IPS-18a (cell line): ENCODE measurements at regions not wholly inside any gene's neighbourhood (a gene's known extent, or its start where the extent isn't known, plus 50 kb on each side); places are given as distances from the start of the nearest gene placed in this dataset.
"Not testable (repeated sequence)": the region's sequence is repeated elsewhere in the genome, so short reads cannot be mapped to it uniquely, and the experiment has no call there.

Experiments used
- H3K27ac ChIP-seq: one replicate; pipeline ENCODE4 v1.5.1; 2013; ENCODE audit warnings: low read length
- H3K27me3 ChIP-seq: one replicate; pipeline ENCODE4 v1.6.1; 2013; ENCODE audit warnings: mild to moderate bottlenecking, low read length; ENCODE audit not compliant: control insufficient read depth, insufficient read depth
- H3K36me3 ChIP-seq: one replicate; pipeline ENCODE4 v1.6.1; 2013; ENCODE audit warnings: low read depth, low read length; ENCODE audit not compliant: control insufficient read depth
- H3K4me1 ChIP-seq: one replicate; pipeline ENCODE4 v1.6.1; 2013; ENCODE audit warnings: low read depth, low read length; ENCODE audit not compliant: control insufficient read depth
- H3K4me3 ChIP-seq: one replicate; pipeline ENCODE4 v1.5.1; 2013; ENCODE audit warnings: low read length
- H3K9ac ChIP-seq: one replicate; pipeline ENCODE4 v1.6.1; 2013; ENCODE audit warnings: mild to moderate bottlenecking, low read length, moderate library complexity
- H3K9me3 ChIP-seq: one replicate; pipeline ENCODE4 v1.6.1; 2013; ENCODE audit warnings: low read depth, low read length; ENCODE audit not compliant: control insufficient read depth

GRCh38 chr6:126206504-126207246 is 133.2 kb upstream of the CENPW start:
- no peaks in the 10 kb centered on the region for H3K4me1 ChIP-seq

GRCh38 chr6:126210398-126211075 is 129.4 kb upstream of the CENPW start:
- H3K4me1 ChIP-seq, result no peaks in the 10 kb centered on the region
- H3K4me3 ChIP-seq, result no peak overlapping the region

More at GRCh38 chr6:126206504-126207246, 133.2 kb upstream of the CENPW start:
- H3K27ac ChIP-seq, result no peak overlapping the region
- no peak overlapping the region for H3K4me3 ChIP-seq
- H3K9ac ChIP-seq, result no peak overlapping the region
- H3K9me3 ChIP-seq, result no peaks in the 10 kb centered on the region
- H3K27me3 ChIP-seq, result no peaks in the 10 kb centered on the region
- H3K36me3 ChIP-seq, result no peaks in the 10 kb centered on the region

GRCh38 chr6:126217497-126217896 is 122.4 kb upstream of the CENPW start:
- H3K4me1 ChIP-seq, result peaks cover 5% of the 10 kb centered on the region

More at GRCh38 chr6:126210398-126211075, 129.4 kb upstream of the CENPW start:
- no peak overlapping the region for H3K27ac ChIP-seq
- H3K9me3 ChIP-seq, result no peaks in the 10 kb centered on the region
- H3K36me3 ChIP-seq, result no peaks in the 10 kb centered on the region
- H3K9ac ChIP-seq, result no peak overlapping the region
- H3K27me3 ChIP-seq, result no peaks in the 10 kb centered on the region

GRCh38 chr6:126220901-126221300 is 119.0 kb upstream of the CENPW start:
- H3K4me1 ChIP-seq, H3K36me3 ChIP-seq, H3K27me3 ChIP-seq, H3K9me3 ChIP-seq, H3K4me3 ChIP-seq, H3K27ac ChIP-seq, H3K9ac ChIP-seq: not testable (repeated sequence)

More at GRCh38 chr6:126217497-126217896, 122.4 kb upstream of the CENPW start:
- no peak overlapping the region for H3K9ac ChIP-seq
- H3K4me3 ChIP-seq, result no peak overlapping the region
- H3K27ac ChIP-seq, result no peak overlapping the region
- no peaks in the 10 kb centered on the region for H3K9me3 ChIP-seq
- H3K27me3 ChIP-seq, result no peaks in the 10 kb centered on the region
- no peaks in the 10 kb centered on the region for H3K36me3 ChIP-seq

- H3K27ac ChIP-seq, result no peak overlapping the region
- H3K9ac ChIP-seq, result no peak overlapping the region
- no peaks in the 10 kb centered on the region for H3K9me3 ChIP-seq
- H3K27me3 ChIP-seq, result no peaks in the 10 kb centered on the region
- no peaks in the 10 kb centered on the region for H3K36me3 ChIP-seq
- H3K4me1 ChIP-seq, result no peaks in the 10 kb centered on the region
- H3K4me3 ChIP-seq, result no peak overlapping the region
Measured at GRCh38 chr6:126227833-126228702, 111.8 kb upstream of the CENPW start.

GRCh38 chr6:126232671-126233070 is 107.2 kb upstream of the CENPW start:
- Histone ChIP-seq H3K4me3 (no peak overlapping the region), H3K27ac (no peak overlapping the region), H3K27me3 (no peaks in the 10 kb centered on the region), H3K4me1 (no peaks in the 10 kb centered on the region), H3K36me3 (no peaks in the 10 kb centered on the region), H3K9me3 (no peaks in the 10 kb centered on the region), H3K9ac (no peak overlapping the region)

GRCh38 chr6:126233192-126233591 is 106.7 kb upstream of the CENPW start:
- Histone ChIP-seq H3K4me3 (no peak overlapping the region), H3K9ac (no peak overlapping the region), H3K27ac (no peak overlapping the region), H3K4me1 (no peaks in the 10 kb centered on the region), H3K27me3 (no peaks in the 10 kb centered on the region), H3K36me3 (no peaks in the 10 kb centered on the region), H3K9me3 (no peaks in the 10 kb centered on the region)

GRCh38 chr6:126235363-126235762 is 104.6 kb upstream of the CENPW start:
- Histone ChIP-seq H3K9me3 (no peaks in the 10 kb centered on the region), H3K9ac (no peak overlapping the region), H3K4me1 (no peaks in the 10 kb centered on the region), H3K4me3 (no peak overlapping the region), H3K36me3 (no peaks in the 10 kb centered on the region), H3K27ac (no peak overlapping the region), H3K27me3 (no peaks in the 10 kb centered on the region)

GRCh38 chr6:126245077-126245476 is 94.8 kb upstream of the CENPW start:
- Histone ChIP-seq H3K4me1 (no peaks in the 10 kb centered on the region), H3K36me3 (no peaks in the 10 kb centered on the region), H3K27ac (no peak overlapping the region), H3K9ac (no peak overlapping the region), H3K4me3 (no peak overlapping the region), H3K9me3 (no peaks in the 10 kb centered on the region), H3K27me3 (no peaks in the 10 kb centered on the region)

GRCh38 chr6:126252154-126252553 is 87.8 kb upstream of the CENPW start:
- Histone ChIP-seq H3K9me3 (no peaks in the 10 kb centered on the region), H3K9ac (no peak overlapping the region), H3K4me3 (no peak overlapping the region), H3K27ac (no peak overlapping the region), H3K36me3 (no peaks in the 10 kb centered on the region), H3K4me1 (no peaks in the 10 kb centered on the region), H3K27me3 (no peaks in the 10 kb centered on the region)

- H3K27me3 ChIP-seq, result no peaks in the 10 kb centered on the region
- H3K4me3 ChIP-seq, result no peak overlapping the region
- no peaks in the 10 kb centered on the region for H3K9me3 ChIP-seq
- H3K4me1 ChIP-seq, result no peaks in the 10 kb centered on the region
- H3K36me3 ChIP-seq, result no peaks in the 10 kb centered on the region
- H3K9ac ChIP-seq, result no peak overlapping the region
- no peak overlapping the region for H3K27ac ChIP-seq
Measured at GRCh38 chr6:126253431-126253830, 86.5 kb upstream of the CENPW start.
